K562 (cell line): ENCODE measurements at regions not wholly inside any gene's neighbourhood (a gene's known extent, or its start where the extent isn't known, plus 50 kb on each side); places are given as distances from the start of the nearest gene placed in this dataset.

Experiments
- CBFA2T3 ChIP-seq: fragments of 450-650 bp; IDR thresholded peaks from 2 replicates; pipeline ENCODE4 v1.6.1; 2017
- CREBBP ChIP-seq: IDR thresholded peaks from one replicate; pipeline ENCODE4 v1.6.1; 2012; ENCODE audit warnings: low read depth, mild to moderate bottlenecking, control low read depth, inconsistent platforms, low read length
- KDM5B ChIP-seq: fragments of 200-600 bp; sonication (generic); IDR thresholded peaks from 2 replicates; pipeline ENCODE4 v1.6.1; 2012; ENCODE audit warnings: low read depth, mild to moderate bottlenecking, moderate library complexity, low read length, control low read depth, inconsistent platforms; ENCODE audit not compliant: insufficient replicate concordance
- MAFG ChIP-seq: fragments of 450-650 bp; conservative IDR thresholded peaks from 2 replicates; pipeline ENCODE4 v1.6.1; 2016; ENCODE audit warnings: missing genetic modification characterization, missing compliant biosample characterization
- SAFB ChIP-seq: fragments of 200-400 bp; formaldehyde crosslinking; IDR thresholded peaks from 2 replicates; pipeline ENCODE4 v1.6.1; 2017; ENCODE audit warnings: low read depth, low read length, borderline replicate concordance
- SREBF1 ChIP-seq: fragments of 150-350 bp; IDR thresholded peaks from 2 replicates; pipeline ENCODE4 v1.6.1; 2014; ENCODE audit warnings: antibody characterized with exemption, low read depth, low read length, borderline replicate concordance
- TEAD4 ChIP-seq, 2 experiments: sonication (generic) in 1 of 2; formaldehyde crosslinking in 1 of 2; IDR thresholded peaks; 2 replicates each; pipeline versions ENCODE4 v1.6.1 to v1.8.0; 2012 to 2022; ENCODE audit warnings: borderline replicate concordance in 1 of 2, inconsistent platforms in 1 of 2, low read length in 1 of 2, mild to moderate bottlenecking in 1 of 2, missing genetic modification reagents in 1 of 2
- U2AF2 ChIP-seq: fragments of 200-400 bp; formaldehyde crosslinking; optimal IDR thresholded peaks from 2 replicates; pipeline ENCODE3; 2017; ENCODE audit warnings: low read depth, mild to moderate bottlenecking, low read length
- ZBTB7A ChIP-seq: IDR thresholded peaks from 2 replicates; pipeline ENCODE4 v1.6.1; 2011; ENCODE audit warnings: low read depth, mild to moderate bottlenecking, low read length, moderate library complexity, borderline replicate concordance; ENCODE audit not compliant: control insufficient read depth
- ZC3H11A ChIP-seq: IDR thresholded peaks from 2 replicates; pipeline ENCODE4 v1.6.1; 2012; ENCODE audit warnings: low read depth, low read length, improper control_type of control experiment
- TF ChIP-seq, protein P1 (sequence below): sonication (generic); formaldehyde crosslinking; IDR thresholded peaks from 2 replicates; pipeline ENCODE4 v1.8.0; 2022; ENCODE audit warnings: mild to moderate bottlenecking, missing genetic modification reagents
- TF ChIP-seq, protein P2 (sequence below): sonication (generic); formaldehyde crosslinking; IDR thresholded peaks from 2 replicates; pipeline ENCODE4 v1.8.0; 2023; ENCODE audit warnings: missing genetic modification reagents, mild to moderate bottlenecking, borderline replicate concordance
- TF ChIP-seq, protein P3 (sequence below): fragments of 250-450 bp; sonication (Bioruptor Pico); IDR thresholded peaks from 2 replicates; pipeline ENCODE4 v1.5.1; 2021; ENCODE audit warnings: mild to moderate bottlenecking
- TF ChIP-seq, protein P4 (sequence below): sonication (generic); formaldehyde crosslinking; IDR thresholded peaks from 2 replicates; pipeline ENCODE4 v1.8.0; 2022; ENCODE audit warnings: mild to moderate bottlenecking, missing genetic modification reagents, borderline replicate concordance

DNA sequence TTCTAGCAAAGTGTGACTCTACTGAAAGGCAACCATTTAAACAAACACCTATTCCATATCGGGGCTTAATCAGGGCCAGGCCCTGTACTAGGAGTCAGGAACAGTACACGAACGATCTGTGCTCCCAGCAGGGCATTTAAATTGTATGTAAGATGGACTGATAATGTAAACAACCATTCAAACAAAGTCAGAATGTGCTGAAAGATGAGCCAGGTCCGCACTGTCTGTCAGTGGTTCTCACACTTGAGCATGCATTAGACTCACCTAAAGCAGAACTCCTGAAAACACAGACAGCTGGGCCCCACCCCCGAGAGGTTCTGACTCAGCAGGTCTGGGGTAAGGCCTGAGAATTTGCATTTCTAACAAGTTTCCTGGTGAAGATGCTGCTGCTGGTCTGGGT, 81.6 kb downstream of the PXDC1 start (continued):
- TF ChIP-seq, protein P1, sequence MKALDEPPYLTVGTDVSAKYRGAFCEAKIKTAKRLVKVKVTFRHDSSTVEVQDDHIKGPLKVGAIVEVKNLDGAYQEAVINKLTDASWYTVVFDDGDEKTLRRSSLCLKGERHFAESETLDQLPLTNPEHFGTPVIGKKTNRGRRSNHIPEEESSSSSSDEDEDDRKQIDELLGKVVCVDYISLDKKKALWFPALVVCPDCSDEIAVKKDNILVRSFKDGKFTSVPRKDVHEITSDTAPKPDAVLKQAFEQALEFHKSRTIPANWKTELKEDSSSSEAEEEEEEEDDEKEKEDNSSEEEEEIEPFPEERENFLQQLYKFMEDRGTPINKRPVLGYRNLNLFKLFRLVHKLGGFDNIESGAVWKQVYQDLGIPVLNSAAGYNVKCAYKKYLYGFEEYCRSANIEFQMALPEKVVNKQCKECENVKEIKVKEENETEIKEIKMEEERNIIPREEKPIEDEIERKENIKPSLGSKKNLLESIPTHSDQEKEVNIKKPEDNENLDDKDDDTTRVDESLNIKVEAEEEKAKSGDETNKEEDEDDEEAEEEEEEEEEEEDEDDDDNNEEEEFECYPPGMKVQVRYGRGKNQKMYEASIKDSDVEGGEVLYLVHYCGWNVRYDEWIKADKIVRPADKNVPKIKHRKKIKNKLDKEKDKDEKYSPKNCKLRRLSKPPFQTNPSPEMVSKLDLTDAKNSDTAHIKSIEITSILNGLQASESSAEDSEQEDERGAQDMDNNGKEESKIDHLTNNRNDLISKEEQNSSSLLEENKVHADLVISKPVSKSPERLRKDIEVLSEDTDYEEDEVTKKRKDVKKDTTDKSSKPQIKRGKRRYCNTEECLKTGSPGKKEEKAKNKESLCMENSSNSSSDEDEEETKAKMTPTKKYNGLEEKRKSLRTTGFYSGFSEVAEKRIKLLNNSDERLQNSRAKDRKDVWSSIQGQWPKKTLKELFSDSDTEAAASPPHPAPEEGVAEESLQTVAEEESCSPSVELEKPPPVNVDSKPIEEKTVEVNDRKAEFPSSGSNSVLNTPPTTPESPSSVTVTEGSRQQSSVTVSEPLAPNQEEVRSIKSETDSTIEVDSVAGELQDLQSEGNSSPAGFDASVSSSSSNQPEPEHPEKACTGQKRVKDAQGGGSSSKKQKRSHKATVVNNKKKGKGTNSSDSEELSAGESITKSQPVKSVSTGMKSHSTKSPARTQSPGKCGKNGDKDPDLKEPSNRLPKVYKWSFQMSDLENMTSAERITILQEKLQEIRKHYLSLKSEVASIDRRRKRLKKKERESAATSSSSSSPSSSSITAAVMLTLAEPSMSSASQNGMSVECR (CRISPR knock-in tag), result no peak
- TF ChIP-seq, protein P2, sequence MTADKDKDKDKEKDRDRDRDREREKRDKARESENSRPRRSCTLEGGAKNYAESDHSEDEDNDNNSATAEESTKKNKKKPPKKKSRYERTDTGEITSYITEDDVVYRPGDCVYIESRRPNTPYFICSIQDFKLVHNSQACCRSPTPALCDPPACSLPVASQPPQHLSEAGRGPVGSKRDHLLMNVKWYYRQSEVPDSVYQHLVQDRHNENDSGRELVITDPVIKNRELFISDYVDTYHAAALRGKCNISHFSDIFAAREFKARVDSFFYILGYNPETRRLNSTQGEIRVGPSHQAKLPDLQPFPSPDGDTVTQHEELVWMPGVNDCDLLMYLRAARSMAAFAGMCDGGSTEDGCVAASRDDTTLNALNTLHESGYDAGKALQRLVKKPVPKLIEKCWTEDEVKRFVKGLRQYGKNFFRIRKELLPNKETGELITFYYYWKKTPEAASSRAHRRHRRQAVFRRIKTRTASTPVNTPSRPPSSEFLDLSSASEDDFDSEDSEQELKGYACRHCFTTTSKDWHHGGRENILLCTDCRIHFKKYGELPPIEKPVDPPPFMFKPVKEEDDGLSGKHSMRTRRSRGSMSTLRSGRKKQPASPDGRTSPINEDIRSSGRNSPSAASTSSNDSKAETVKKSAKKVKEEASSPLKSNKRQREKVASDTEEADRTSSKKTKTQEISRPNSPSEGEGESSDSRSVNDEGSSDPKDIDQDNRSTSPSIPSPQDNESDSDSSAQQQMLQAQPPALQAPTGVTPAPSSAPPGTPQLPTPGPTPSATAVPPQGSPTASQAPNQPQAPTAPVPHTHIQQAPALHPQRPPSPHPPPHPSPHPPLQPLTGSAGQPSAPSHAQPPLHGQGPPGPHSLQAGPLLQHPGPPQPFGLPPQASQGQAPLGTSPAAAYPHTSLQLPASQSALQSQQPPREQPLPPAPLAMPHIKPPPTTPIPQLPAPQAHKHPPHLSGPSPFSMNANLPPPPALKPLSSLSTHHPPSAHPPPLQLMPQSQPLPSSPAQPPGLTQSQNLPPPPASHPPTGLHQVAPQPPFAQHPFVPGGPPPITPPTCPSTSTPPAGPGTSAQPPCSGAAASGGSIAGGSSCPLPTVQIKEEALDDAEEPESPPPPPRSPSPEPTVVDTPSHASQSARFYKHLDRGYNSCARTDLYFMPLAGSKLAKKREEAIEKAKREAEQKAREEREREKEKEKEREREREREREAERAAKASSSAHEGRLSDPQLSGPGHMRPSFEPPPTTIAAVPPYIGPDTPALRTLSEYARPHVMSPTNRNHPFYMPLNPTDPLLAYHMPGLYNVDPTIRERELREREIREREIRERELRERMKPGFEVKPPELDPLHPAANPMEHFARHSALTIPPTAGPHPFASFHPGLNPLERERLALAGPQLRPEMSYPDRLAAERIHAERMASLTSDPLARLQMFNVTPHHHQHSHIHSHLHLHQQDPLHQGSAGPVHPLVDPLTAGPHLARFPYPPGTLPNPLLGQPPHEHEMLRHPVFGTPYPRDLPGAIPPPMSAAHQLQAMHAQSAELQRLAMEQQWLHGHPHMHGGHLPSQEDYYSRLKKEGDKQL (CRISPR knock-in tag), result no peak
- TF ChIP-seq SAFB (no peak), ZC3H11A (no peak), ZBTB7A (no peak), U2AF2 (no peak), TEAD4 (IDR thresholded peaks at IDR 0.05; ENCODE audit: low read length) (no peak), TEAD4 (CRISPR knock-in tag; IDR thresholded peaks at IDR 0.05; ENCODE audit: borderline replicate concordance) (no peak), MAFG (0 out of 2 replicates have a peak, but pooled peaks have one; percentile 20), KDM5B (no peak), CBFA2T3 (0 out of 2 replicates have a peak, but pooled peaks have one; percentile 15), SREBF1 (no peak), CREBBP (no peak)
- TF ChIP-seq, protein P3, sequence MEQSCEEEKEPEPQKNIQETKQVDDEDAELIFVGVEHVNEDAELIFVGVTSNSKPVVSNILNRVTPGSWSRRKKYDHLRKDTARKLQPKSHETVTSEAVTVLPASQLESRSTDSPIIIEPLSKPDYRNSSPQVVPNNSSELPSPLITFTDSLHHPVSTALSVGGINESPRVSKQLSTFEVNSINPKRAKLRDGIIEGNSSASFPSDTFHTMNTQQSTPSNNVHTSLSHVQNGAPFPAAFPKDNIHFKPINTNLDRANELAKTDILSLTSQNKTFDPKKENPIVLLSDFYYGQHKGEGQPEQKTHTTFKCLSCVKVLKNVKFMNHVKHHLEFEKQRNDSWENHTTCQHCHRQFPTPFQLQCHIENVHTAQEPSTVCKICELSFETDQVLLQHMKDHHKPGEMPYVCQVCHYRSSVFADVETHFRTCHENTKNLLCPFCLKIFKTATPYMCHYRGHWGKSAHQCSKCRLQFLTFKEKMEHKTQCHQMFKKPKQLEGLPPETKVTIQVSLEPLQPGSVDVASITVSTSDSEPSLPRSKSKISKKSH, result no peak
- TF ChIP-seq, protein P4, sequence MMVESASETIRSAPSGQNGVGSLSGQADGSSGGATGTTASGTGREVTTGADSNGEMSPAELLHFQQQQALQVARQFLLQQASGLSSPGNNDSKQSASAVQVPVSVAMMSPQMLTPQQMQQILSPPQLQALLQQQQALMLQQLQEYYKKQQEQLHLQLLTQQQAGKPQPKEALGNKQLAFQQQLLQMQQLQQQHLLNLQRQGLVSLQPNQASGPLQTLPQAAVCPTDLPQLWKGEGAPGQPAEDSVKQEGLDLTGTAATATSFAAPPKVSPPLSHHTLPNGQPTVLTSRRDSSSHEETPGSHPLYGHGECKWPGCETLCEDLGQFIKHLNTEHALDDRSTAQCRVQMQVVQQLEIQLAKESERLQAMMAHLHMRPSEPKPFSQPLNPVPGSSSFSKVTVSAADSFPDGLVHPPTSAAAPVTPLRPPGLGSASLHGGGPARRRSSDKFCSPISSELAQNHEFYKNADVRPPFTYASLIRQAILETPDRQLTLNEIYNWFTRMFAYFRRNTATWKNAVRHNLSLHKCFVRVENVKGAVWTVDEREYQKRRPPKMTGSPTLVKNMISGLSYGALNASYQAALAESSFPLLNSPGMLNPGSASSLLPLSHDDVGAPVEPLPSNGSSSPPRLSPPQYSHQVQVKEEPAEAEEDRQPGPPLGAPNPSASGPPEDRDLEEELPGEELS (CRISPR knock-in tag), result no peak
